ENCODE measurements at regions not wholly inside any gene's neighbourhood (a gene's known extent, or its start where the extent isn't known, plus 50 kb on each side); places are given as distances from the start of the nearest gene placed in this dataset.
"Not testable (repeated sequence)": the region's sequence is repeated elsewhere in the genome, so short reads cannot be mapped to it uniquely, and the experiment has no call there.

DNA sequence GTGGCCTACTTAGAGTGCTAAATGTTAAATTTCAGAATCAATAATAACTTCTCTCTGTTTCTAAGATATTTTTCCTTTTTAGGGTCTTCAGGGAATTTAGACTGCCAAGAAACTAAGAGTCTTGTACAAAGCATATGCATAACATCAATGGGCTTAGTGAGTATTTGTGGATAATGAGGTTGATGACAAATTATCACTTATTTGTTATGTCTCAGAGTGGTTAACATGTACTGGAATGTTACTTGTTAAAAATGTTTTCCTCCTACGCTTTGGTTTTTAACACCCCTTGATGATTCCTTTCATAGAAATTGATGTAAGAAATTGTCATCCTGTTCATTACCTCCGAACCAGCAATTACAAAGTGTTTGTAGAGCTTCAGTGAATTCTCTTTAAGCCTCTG, 144.3 kb downstream of the MRPS30 start:
- no peaks in the 10 kb centered on the region for H3K4me1 Mint-ChIP-seq
- H3K27me3 Mint-ChIP-seq: peaks cover 0 to 5% (median 0%) of the 10 kb centered on the region in 3 donors
- ATAC-seq (ENCODE audit: low read depth in 2 of 2): no peak
- H3K4me3 Mint-ChIP-seq: no peak overlapping the region
- no peak overlapping the region for H3K27ac Mint-ChIP-seq
- H3K36me3 Mint-ChIP-seq: no peaks in the 10 kb centered on the region
- peaks cover 0 to 4% (median 3%) of the 10 kb centered on the region in 7 donors for H3K9me3 Mint-ChIP-seq
- no peak for DNase-seq

DNA sequence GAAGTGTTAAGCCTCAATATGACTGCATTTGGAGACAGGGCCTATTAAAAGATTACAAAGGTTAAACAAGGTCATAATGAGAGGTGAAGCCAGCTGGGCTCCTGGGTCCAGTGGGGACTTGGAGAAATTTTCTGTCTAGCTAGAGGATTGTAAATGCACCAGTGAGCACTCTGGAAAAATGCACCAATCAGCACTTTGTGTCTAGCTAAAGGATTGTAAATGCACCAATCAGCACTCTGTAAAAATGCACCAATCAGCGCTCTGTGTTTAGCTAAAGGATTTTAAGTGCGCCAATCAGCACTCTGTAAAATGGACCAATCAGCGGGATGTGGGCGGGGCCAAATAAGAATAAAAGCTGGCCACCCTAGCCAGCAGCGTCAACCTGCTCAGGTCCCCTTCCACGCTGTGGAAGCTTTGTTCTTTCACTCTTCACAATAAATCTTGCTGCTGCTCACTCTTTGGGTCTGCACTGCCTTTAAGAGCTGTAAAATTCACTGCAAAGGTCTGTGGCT, 150.3 kb downstream of the MRPS30 start:
- ATAC-seq (ENCODE audit: low read depth in 2 of 2); H3K4me1 Mint-ChIP-seq; H3K36me3 Mint-ChIP-seq; DNase-seq; H3K27me3 Mint-ChIP-seq; H3K27ac Mint-ChIP-seq; H3K4me3 Mint-ChIP-seq: not testable (repeated sequence)
- H3K9me3 Mint-ChIP-seq: peaks cover 0 to 12% (median 5%) of the 10 kb centered on the region in 7 donors

DNA sequence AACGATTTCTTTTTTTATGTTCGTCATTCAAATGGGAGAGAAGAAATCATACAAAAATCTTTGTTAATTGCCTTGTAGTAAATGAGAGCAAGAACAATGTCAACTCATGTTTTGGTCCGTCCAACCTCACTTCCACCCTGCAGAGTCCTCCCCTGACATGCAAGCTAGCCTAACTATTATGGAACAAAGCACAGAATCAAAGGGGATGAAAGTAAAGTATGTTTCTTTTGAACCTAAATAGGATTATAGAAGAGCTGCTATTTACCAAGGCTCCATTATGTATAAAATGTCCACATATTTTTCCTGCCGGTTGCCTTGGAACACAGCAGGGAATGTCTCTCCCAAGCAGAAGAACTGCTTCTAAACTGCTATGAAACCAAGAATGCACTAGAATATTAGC, 161.1 kb downstream of the MRPS30 start:
- Mint-ChIP-seq H3K27ac (no peak overlapping the region), H3K4me3 (no peak overlapping the region), H3K9me3 (peaks cover 0 to 5% (median 0%) of the 10 kb centered on the region in 7 donors), H3K36me3 (no peaks in the 10 kb centered on the region), H3K4me1 (no peaks in the 10 kb centered on the region), H3K27me3 (no peaks in the 10 kb centered on the region)
- DNase-seq (no peak), ATAC-seq (ENCODE audit: low read depth in 2 of 2) (no peak)

DNA sequence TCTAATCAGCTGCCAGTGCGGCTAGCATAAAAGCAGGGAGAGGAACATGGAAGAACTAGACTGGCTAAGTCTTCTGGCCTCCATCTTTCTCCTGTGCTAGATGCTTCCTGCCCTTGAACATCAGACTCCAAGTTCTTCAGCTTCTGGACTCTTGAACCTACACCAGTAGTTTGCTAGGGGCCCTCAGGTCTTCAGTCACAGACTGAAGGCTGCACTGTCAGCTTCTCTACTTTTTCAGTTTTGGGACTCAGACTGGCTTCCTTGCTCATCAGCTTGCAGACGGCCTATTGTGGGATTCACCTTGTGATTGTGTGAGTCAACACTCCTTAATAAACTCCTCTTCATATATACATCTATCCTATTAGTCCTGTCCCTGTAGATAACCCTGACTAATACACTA, 162.2 kb downstream of the MRPS30 start:
- ATAC-seq (ENCODE audit: low read depth in 2 of 2); H3K9me3 Mint-ChIP-seq; H3K36me3 Mint-ChIP-seq; H3K27ac Mint-ChIP-seq; H3K4me3 Mint-ChIP-seq; H3K27me3 Mint-ChIP-seq; H3K4me1 Mint-ChIP-seq; DNase-seq: not testable (repeated sequence)

DNA sequence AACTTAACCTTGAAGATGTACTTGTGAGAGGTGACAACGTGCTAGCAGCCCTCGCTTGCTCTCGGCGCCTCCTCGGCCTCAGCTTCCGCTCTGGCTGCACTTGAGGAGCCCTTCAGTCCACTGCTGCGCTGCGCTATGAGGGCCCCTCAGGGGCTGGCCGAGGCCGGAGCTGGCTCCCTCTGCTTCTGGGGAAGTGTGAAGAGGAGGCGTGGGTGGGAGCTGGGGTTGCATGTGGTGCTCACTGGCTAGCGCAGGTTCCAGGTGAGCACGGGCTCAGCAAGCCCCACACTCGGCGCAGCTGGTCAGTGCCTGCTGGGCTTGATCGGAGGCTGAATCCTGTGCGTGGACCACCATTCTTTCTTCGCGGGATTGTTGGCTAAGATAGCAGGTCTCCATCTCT, 166.1 kb downstream of the MRPS30 start:
- H3K36me3 Mint-ChIP-seq: peaks cover 0 to 3% of the 10 kb centered on the region in 2 donors
- H3K4me1 Mint-ChIP-seq: no peaks in the 10 kb centered on the region
- peaks cover 4 to 19% (median 7%) of the 10 kb centered on the region in 7 donors for H3K9me3 Mint-ChIP-seq
- no peak for ATAC-seq (ENCODE audit: low read depth in 2 of 2)
- no peak for DNase-seq
- H3K4me3 Mint-ChIP-seq: no peak overlapping the region
- no peaks in the 10 kb centered on the region for H3K27me3 Mint-ChIP-seq
- H3K27ac Mint-ChIP-seq: no peak overlapping the region

DNA sequence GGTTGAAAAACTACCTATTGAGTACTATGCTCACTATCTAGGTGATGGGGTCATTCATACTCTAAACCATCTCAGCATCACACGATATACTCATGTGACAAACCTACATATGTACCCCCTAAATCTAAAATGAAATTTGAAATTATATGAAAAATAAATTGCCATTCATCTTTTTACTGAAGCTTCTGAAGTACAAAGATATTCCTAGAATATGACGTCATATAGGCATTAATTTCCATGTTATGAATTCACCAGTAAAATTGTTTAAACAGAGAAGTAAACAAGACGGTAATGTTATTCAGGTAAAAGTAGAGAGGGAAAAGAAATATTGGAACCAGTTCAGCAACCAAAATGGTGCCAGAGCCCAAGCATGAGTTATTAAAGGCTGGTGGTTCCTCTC, 173.0 kb downstream of the MRPS30 start:
- DNase-seq: no peak
- Mint-ChIP-seq H3K36me3 (peaks cover 10 to 27% of the 10 kb centered on the region in 2 donors), H3K4me1 (no peaks in the 10 kb centered on the region), H3K27me3 (no peaks in the 10 kb centered on the region), H3K9me3 (peaks cover 21 to 69% (median 43%) of the 10 kb centered on the region in 7 donors), H3K4me3 (no peak overlapping the region), H3K27ac (no peak overlapping the region)
- ATAC-seq (ENCODE audit: low read depth in 2 of 2): no peak

DNA sequence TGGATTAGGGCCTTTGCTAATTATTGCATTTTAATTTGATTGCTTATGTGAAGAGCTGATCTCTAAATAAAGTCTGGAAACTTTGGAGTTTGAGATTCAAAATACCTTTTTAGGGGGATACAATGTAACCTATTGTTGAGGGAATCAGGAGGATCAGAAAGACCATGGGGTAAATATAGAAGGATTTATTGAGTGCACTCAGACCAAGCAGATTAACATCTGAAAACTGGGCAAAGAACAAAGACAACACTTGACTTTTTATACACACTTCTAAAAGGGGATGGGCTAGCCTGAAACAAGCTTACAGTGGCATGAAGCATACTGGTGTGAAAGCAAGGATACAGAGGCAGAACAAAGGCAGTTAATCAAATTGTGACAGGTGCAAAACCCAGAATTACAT, 174.3 kb downstream of the MRPS30 start:
- Mint-ChIP-seq H3K27ac (no peak overlapping the region), H3K27me3 (no peaks in the 10 kb centered on the region), H3K9me3 (peaks cover 23 to 82% (median 47%) of the 10 kb centered on the region in 7 donors), H3K4me1 (no peaks in the 10 kb centered on the region), H3K36me3 (peaks cover 10 to 27% of the 10 kb centered on the region in 2 donors), H3K4me3 (no peak overlapping the region)
- ATAC-seq (ENCODE audit: low read depth in 2 of 2): no peak
- DNase-seq: no peak

DNA sequence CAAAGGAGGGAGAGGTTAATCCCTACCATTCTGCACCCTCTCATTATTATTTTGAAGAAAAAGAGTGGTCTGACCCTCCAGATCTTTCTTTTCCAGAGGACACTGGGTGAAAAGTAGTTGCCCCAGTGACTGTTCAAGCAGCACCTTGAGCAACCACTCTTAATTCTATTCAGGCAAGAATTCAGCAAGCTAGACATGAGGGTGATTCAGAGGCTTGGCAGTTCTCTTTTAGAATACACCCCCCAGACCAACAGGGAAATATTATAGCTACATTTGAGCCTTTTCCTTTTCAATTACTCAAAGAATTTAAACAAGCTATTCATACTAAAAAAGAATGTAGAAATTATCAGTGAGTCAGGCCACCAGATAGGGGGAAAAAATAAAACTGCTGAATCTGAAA, 178.3 kb downstream of the MRPS30 start:
- peaks cover 6 to 20% of the 10 kb centered on the region in 2 donors for H3K36me3 Mint-ChIP-seq
- no peaks in the 10 kb centered on the region for H3K4me1 Mint-ChIP-seq
- DNase-seq (no peak), ATAC-seq (ENCODE audit: low read depth in 2 of 2) (no peak)
- H3K4me3 Mint-ChIP-seq: no peak overlapping the region
- H3K9me3 Mint-ChIP-seq: peaks cover 18 to 94% (median 57%) of the 10 kb centered on the region in 7 donors
- H3K27me3 Mint-ChIP-seq: no peaks in the 10 kb centered on the region
- no peak overlapping the region for H3K27ac Mint-ChIP-seq

DNA sequence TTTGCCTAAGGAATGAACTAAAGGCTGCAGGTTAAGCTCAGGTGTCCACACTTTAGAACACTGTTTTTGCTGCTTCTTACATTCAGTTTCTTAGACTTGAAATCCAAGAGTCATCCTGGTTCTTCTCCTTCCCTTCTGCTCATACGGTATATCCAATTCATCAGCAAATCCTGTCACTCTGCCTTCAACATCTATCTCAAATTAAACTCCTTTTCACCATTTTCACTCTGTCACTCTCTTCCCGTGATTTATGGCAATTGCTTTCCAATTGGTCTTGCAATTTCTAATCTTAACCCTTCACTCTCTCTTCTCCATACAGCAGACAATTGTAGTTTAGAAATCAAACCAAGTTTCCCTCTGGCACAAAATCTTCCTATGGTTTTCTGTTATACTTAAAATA, 182.9 kb downstream of the MRPS30 start:
- no peak for DNase-seq
- Mint-ChIP-seq H3K27me3 (no peaks in the 10 kb centered on the region), H3K4me1 (no peaks in the 10 kb centered on the region), H3K9me3 (peaks cover 7 to 58% (median 29%) of the 10 kb centered on the region in 7 donors), H3K36me3 (no peaks in the 10 kb centered on the region), H3K27ac (no peak overlapping the region), H3K4me3 (no peak overlapping the region)
- no peak for ATAC-seq (ENCODE audit: low read depth in 2 of 2)

DNA sequence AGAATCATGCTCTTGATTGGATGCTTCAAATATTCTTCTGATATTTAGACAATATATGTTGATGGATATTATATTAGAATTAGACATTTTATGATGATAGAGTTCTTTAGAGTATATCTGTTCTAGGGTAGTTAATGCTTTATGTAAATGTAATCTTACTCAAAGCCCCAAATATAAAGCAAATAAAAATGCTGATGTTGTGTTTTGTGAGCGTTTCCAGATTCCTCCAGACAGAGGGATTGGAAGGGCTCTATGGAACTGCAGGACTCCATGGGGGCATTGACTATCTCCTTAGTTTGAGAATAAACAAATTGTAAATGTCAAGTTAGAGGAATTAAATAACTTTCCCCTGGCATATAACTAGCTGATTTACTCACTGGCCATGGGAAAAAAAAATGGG, 184.5 kb downstream of the MRPS30 start:
- no peak overlapping the region for H3K4me3 Mint-ChIP-seq
- DNase-seq: no peak

DNA sequence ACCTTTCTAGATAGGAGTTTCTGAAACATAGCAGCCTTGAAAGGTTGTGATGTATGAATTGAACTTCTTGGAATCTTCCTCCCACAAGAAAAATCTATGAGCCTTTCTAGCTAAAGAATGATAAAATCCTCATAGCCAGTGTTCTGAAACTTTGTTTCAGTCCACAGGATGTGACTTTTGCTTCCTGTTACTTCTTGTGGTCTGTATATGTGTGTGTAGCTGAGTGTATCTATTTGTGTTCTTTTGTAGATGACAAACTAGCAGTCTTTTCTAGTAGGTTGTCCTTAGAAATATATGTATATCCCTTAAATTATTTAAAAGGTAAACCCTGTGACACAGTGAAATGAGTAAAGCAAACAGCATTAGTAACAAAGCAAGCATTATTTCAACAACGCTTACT, 188.8 kb downstream of the MRPS30 start:
- Mint-ChIP-seq H3K36me3 (no peaks in the 10 kb centered on the region), H3K27me3 (no peaks in the 10 kb centered on the region), H3K9me3 (peaks cover 0 to 5% (median 0%) of the 10 kb centered on the region in 7 donors), H3K27ac (no peak overlapping the region), H3K4me1 (no peaks in the 10 kb centered on the region), H3K4me3 (no peak overlapping the region)
- ATAC-seq (ENCODE audit: low read depth in 2 of 2) (no peak), DNase-seq (no peak)

More for the DNA sequence above, 184.5 kb downstream of the MRPS30 start:
- no peaks in the 10 kb centered on the region for H3K36me3 Mint-ChIP-seq
- ATAC-seq (ENCODE audit: low read depth in 2 of 2): no peak
- H3K27me3 Mint-ChIP-seq: no peaks in the 10 kb centered on the region
- H3K4me1 Mint-ChIP-seq: no peaks in the 10 kb centered on the region
- H3K9me3 Mint-ChIP-seq: peaks cover 6 to 42% (median 20%) of the 10 kb centered on the region in 7 donors
- no peak overlapping the region for H3K27ac Mint-ChIP-seq

DNA sequence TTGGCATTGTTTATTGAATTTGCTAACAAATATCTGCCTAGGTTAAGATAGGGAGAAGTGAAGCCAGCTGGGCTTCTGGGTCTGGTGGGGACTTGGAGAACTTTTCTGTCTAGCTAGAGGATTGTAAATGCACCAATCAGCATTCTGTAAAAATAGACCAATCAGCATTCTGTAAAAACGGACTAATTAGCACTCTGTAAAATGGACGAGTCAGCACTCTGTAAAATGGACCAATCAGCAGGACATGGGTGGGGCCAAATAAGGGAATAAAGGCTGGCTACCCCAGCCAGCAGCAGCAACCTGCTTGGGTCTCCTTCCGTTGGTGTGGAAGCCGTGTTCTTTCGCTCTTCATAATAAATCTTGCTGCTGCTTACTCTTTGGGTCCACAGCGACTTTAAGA, 198.4 kb downstream of the MRPS30 start:
- H3K9me3 Mint-ChIP-seq; H3K4me3 Mint-ChIP-seq; ATAC-seq (ENCODE audit: low read depth in 2 of 2); H3K4me1 Mint-ChIP-seq; H3K27me3 Mint-ChIP-seq; H3K36me3 Mint-ChIP-seq; H3K27ac Mint-ChIP-seq; DNase-seq: not testable (repeated sequence)

DNA sequence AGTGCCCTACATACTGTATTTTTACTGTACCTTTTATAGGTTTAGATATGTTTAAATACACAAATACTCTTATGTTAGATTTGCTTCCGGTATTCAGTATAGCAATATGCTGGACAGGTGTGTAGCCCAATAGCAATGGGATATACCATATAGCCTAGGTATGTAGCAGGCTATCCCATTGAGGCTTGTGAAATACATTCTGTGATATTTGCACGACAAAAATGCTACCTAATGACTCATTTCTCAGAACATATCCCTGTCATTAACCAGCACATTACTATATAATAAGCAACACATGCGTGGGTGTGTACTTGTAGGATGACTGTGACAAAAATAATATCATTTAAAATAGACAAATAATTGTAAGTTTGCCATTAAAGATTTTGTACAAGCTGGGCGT, 208.8 kb downstream of the MRPS30 start:
- ATAC-seq (ENCODE audit: low read depth in 2 of 2): no peak
- H3K4me3 Mint-ChIP-seq: no peak overlapping the region

DNA sequence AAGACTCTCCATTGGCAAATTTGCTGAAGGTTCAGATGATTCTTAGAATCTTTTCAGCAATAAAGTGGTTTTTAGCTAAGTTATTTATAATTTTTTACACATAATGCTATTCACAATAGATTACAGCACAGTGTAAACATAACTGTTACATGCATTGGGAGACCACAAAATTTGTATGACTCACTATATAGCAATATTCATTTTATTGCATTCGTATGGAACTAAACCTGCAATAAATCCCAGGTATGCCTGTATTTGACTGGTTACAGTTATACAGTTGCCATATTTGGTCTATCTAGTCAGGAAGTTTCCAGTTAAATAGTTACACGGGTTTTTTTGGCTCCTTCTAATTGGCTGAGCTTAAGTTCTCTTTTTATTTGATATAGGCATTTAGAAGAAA, 220.8 kb downstream of the MRPS30 start:
- Mint-ChIP-seq H3K4me3 (no peak overlapping the region), H3K36me3 (no peaks in the 10 kb centered on the region), H3K27ac (no peak overlapping the region), H3K27me3 (no peaks in the 10 kb centered on the region), H3K9me3 (peaks cover 0 to 13% (median 4%) of the 10 kb centered on the region in 7 donors), H3K4me1 (no peaks in the 10 kb centered on the region)
- DNase-seq (no peak), ATAC-seq (ENCODE audit: low read depth in 2 of 2) (no peak)

More for the DNA sequence above, 208.8 kb downstream of the MRPS30 start:
- no peaks in the 10 kb centered on the region for H3K36me3 Mint-ChIP-seq
- no peak for DNase-seq
- no peaks in the 10 kb centered on the region for H3K27me3 Mint-ChIP-seq
- H3K4me1 Mint-ChIP-seq: no peaks in the 10 kb centered on the region
- H3K27ac Mint-ChIP-seq: no peak overlapping the region
- peaks cover 0 to 35% (median 10%) of the 10 kb centered on the region in 7 donors for H3K9me3 Mint-ChIP-seq

DNA sequence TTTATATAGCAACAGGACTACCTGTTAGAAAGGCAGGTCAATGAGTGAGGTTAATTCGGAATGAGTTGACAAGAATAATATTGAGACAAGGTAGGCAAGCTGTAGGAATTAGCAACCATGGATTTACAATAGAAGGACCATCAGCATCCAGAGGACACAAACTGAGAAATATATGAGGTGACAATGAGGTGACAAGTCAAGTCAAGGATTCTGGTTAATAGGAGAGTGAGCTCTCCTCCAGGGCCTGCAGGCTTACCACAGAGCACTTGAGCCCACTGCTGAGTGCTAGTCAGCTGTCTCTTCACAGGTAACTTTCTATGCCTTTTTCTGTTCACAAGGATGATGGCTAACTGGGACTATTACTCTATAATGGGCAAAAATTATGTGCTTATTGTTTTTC, 227.2 kb downstream of the MRPS30 start:
- Mint-ChIP-seq H3K9me3 (no peaks in the 10 kb centered on the region), H3K4me1 (no peaks in the 10 kb centered on the region), H3K4me3 (no peak overlapping the region), H3K27me3 (no peaks in the 10 kb centered on the region), H3K36me3 (no peaks in the 10 kb centered on the region), H3K27ac (no peak overlapping the region)
- DNase-seq (no peak), ATAC-seq (ENCODE audit: low read depth in 2 of 2) (no peak)

Measured in naive B cell (primary cell).